Esophagus muscularis mucosa (tissue), 4 donors: ENCODE measurements at regions not wholly inside any gene's neighbourhood (a gene's known extent, or its start where the extent isn't known, plus 50 kb on each side); places are given as distances from the start of the nearest gene placed in this dataset.

Experiments used
- DNase-seq: peaks from one replicate; pipeline ENCODE4 v3.0.0-alpha.2; 2017; ENCODE audit errors: extremely low spot score
- H3K27ac ChIP-seq, 4 donors: fragments of 200-600 bp; sonication (generic); replicated peaks in 1 of 4; 1 replicate in 3 of 4; 2 replicates in 1 of 4; pipeline ENCODE4 v1.5.1; 2016 to 2019; ENCODE audit warnings: mild to moderate bottlenecking in 1 of 4
- H3K27me3 ChIP-seq, 4 donors: fragments of 200-600 bp; sonication (generic); one replicate each; pipeline versions ENCODE4 v1.5.1 to v1.6.0; 2016 to 2019
- H3K36me3 ChIP-seq, 4 donors: fragments of 200-600 bp; sonication (generic); one replicate each; pipeline ENCODE4 v1.5.1; 2016 to 2019
- H3K4me1 ChIP-seq, 4 donors: fragments of 200-600 bp; sonication (generic); one replicate each; pipeline ENCODE4 v1.5.1; 2016 to 2019
- H3K4me3 ChIP-seq, 4 donors: fragments of 200-600 bp; sonication (generic); 1 replicate in 2 of 4; 2 replicates in 2 of 4; pipeline ENCODE4 v1.5.1; 2016 to 2019; ENCODE audit warnings: mild to moderate bottlenecking in 4 of 4, moderate library complexity in 1 of 4
- H3K9me3 ChIP-seq, 4 donors: fragments of 200-600 bp; sonication (generic); 1 replicate in 3 of 4; 2 replicates in 1 of 4; pipeline ENCODE4 v1.5.1; 2016 to 2019
- CTCF ChIP-seq, 3 experiments: fragments of 200-600 bp in 2 of 3; fragments of 450-650 bp in 1 of 3; sonication (generic) in 2 of 3; IDR thresholded peaks; one replicate each; pipeline ENCODE4 v1.5.1; 2017 to 2019; ENCODE audit warnings: antibody characterized with exemption in 3 of 3, mild to moderate bottlenecking in 2 of 3, moderate library complexity in 1 of 3
- EP300 ChIP-seq: sonication (generic); formaldehyde crosslinking; IDR thresholded peaks from one replicate; pipeline ENCODE4 v1.6.1; 2017; ENCODE audit warnings: antibody characterized with exemption
- POLR2A ChIP-seq: fragments of 450-650 bp; IDR thresholded peaks from one replicate; pipeline ENCODE4 v1.6.1; 2017; ENCODE audit warnings: antibody characterized with exemption, moderate library complexity, mild to moderate bottlenecking, low read depth
- POLR2AphosphoS5 ChIP-seq, 2 donors: sonication (generic); formaldehyde crosslinking; IDR thresholded peaks; one replicate each; pipeline ENCODE4 v1.6.1; 2017; ENCODE audit warnings: antibody characterized with exemption in 2 of 2
- WGBS: methylation state at CpG from one replicate; pipeline ENCODE4 v1.1.5; 2018; 5-methylcytosine and 5-hydroxymethylcytosine counted together
- intact Hi-C: fragments of 100-400 bp; cut with DNase I; formaldehyde crosslinking; loops from one replicate; pipeline ENCODE4 v1.15.1; 2023

GRCh38 chr5:2487152-2487763, 264.2 kb downstream of the IRX2 start:
- H3K27ac ChIP-seq: no peak overlapping the region
- H3K4me1 ChIP-seq: no peaks in the 10 kb centered on the region
- peaks cover 0 to 19% (median 3%) of the 10 kb centered on the region in 4 donors for H3K9me3 ChIP-seq
- whole genome bisulfite sequencing: 88% methylated on average over 2 of the region's 2 CpGs
- intact Hi-C loops: no loop called here
- DNase-seq: peak; percentile 53
- no peak overlapping the region for H3K4me3 ChIP-seq
- TF ChIP-seq CTCF (IDR thresholded peaks at IDR 0.05) (no peak), POLR2A (no peak), POLR2AphosphoS5 (IDR thresholded peaks at IDR 0.05) (no peak), EP300 (no peak)
- H3K27me3 ChIP-seq: no peaks in the 10 kb centered on the region
- no peaks in the 10 kb centered on the region for H3K36me3 ChIP-seq

DNA sequence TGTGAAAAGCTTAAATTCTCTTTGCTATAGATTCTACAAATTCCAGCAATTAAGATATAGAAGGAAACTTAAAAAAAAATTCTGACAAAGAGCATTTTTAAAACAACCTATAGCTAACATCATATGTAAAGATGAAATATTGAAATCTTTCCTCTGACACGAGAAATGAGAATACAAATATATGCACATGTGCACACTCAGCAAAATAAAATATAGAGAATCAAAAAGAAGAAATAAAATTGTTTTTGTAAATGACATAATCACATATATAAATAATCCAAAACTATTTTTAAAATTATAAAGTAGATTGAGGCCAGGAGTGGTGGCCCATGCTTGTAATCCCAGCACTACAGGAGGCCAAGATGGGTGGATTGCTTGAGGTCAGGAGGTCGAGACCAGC, 265.1 kb downstream of the IRX2 start:
- peaks cover 0 to 26% (median 5%) of the 10 kb centered on the region in 4 donors for H3K9me3 ChIP-seq
- intact Hi-C loops: no loop called here
- TF ChIP-seq EP300 (no peak), CTCF (IDR thresholded peaks at IDR 0.05) (no peak), POLR2AphosphoS5 (IDR thresholded peaks at IDR 0.05) (no peak), POLR2A (no peak)
- no peak overlapping the region for H3K27ac ChIP-seq
- no peaks in the 10 kb centered on the region for H3K36me3 ChIP-seq
- H3K4me3 ChIP-seq: no peak overlapping the region
- H3K4me1 ChIP-seq: no peaks in the 10 kb centered on the region
- H3K27me3 ChIP-seq: no peaks in the 10 kb centered on the region
- WGBS: 69% methylated on average over 2 of the region's 2 CpGs
- no peak for DNase-seq

- TF ChIP-seq POLR2A: no peak
- TF ChIP-seq CTCF (IDR thresholded peaks at IDR 0.05): no peak
- no peak for TF ChIP-seq EP300
- DNase-seq: no peak
- Histone ChIP-seq H3K4me1 (no peaks in the 10 kb centered on the region), H3K27ac (no peak overlapping the region), H3K9me3 (peaks cover 0 to 30% (median 5%) of the 10 kb centered on the region in 4 donors), H3K27me3 (peaks cover 0 to 16% (median 0%) of the 10 kb centered on the region in 4 donors), H3K4me3 (no peak overlapping the region), H3K36me3 (no peaks in the 10 kb centered on the region)
- intact Hi-C loops: no loop called here
These were observed 268.7 kb downstream of the IRX2 start for GRCh38 chr5:2482778-2483177.

DNA sequence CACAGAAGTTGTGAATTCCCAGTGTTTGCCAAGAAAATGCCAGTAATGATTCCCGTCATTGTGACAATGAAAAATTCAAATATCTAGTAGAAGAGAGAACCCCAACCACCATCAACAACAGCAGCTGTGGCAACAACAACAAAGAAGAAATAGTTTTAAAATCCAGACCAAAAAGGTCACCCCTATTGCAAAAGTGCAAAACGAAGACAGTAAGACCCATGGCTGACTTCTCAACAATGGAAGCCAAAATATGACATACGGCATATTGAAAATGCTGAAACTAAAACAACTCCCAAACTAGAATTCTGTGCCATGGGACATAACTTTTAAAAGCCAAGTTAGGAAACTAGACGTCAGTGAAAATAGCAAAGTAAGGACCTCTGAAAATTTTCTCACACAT, 270.6 kb downstream of the IRX2 start:
- H3K9me3 ChIP-seq: peaks cover 0 to 30% (median 5%) of the 10 kb centered on the region in 4 donors
- H3K4me1 ChIP-seq: no peaks in the 10 kb centered on the region
- no peaks in the 10 kb centered on the region for H3K36me3 ChIP-seq
- WGBS: 51% methylated on average over 4 of the region's 4 CpGs
- no peak for DNase-seq
- intact Hi-C loops: no loop called here
- no peak overlapping the region for H3K4me3 ChIP-seq
- H3K27ac ChIP-seq: no peak overlapping the region
- peaks cover 0 to 27% (median 0%) of the 10 kb centered on the region in 4 donors for H3K27me3 ChIP-seq
- TF ChIP-seq EP300 (no peak), POLR2A (no peak)

GRCh38 chr5:2475902-2476301, 275.6 kb downstream of the IRX2 start:
- peak; percentile 66 for DNase-seq
- H3K36me3 ChIP-seq: no peaks in the 10 kb centered on the region
- no peak overlapping the region for H3K27ac ChIP-seq
- no peak overlapping the region for H3K4me3 ChIP-seq
- WGBS: 87% methylated on average over 3 of the region's 3 CpGs
- no peaks in the 10 kb centered on the region for H3K4me1 ChIP-seq
- H3K27me3 ChIP-seq: peaks cover 0 to 33% (median 0%) of the 10 kb centered on the region in 4 donors
- TF ChIP-seq POLR2A (no peak), CTCF (IDR thresholded peaks at IDR 0.05) (no peak), EP300 (no peak), POLR2AphosphoS5 (IDR thresholded peaks at IDR 0.05) (no peak)
- intact Hi-C loops: no loop called here
- peaks cover 0 to 4% (median 0%) of the 10 kb centered on the region in 4 donors for H3K9me3 ChIP-seq
